Endothelial cell of umbilical vein (primary cell): ENCODE measurements at regions not wholly inside any gene's neighbourhood (a gene's known extent, or its start where the extent isn't known, plus 50 kb on each side); places are given as distances from the start of the nearest gene placed in this dataset.

Source experiments
- POLR2A ChIP-seq: IDR thresholded peaks from 2 replicates; pipeline ENCODE4 v1.6.1; 2012; ENCODE audit warnings: low read depth, mild to moderate bottlenecking, control low read depth, low read length
- TF ChIP-seq, protein P1 (sequence below): IDR thresholded peaks from 2 replicates; pipeline ENCODE4 v1.6.1; 2011; ENCODE audit not compliant: insufficient read depth, insufficient read length
- TF ChIP-seq, protein P2 (sequence below), 2 donors: IDR thresholded peaks; 1 replicate in 1 of 2; 2 replicates in 1 of 2; pipeline ENCODE4 v1.5.1; 2011; ENCODE audit warnings: low read length in 2 of 2, mild to moderate bottlenecking in 2 of 2, moderate library complexity in 2 of 2, control low read depth in 1 of 2, inconsistent platforms in 1 of 2, low read depth in 1 of 2; ENCODE audit not compliant: insufficient read depth in 1 of 2; ENCODE audit errors: extremely low read depth in 1 of 2

DNA sequence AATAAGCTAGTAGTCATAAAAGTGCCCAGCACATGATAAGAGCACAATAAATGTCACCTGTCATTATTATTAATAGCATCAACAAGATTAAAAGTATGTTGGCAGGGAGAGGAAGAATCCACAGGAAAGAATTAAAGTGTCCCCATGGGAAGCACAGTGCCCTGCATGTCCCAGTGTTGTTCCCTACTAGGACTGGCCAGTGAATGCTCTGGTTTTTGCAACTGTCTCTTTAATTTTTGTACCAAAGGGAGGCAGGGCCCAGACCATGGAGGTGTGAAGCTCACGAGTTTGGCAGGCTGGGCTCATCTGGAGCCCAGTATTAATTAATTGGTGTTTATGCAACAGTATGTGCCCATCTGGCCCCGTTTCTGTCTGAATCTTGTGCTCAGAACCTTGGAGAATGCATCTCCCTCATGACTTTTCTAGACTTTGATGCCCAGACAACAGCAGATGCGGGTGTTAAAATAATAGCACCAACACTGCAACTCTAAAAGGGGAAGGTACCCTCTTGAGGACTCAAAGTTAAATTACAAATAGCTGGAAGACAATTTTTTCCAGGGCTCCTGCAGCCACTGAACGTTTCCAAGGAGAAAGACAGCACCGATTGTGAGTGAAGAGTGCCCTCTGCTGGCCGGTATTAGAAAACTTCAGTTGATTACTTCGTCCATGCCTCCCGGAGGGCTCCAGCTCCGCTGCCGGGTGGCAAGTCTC is 71.9 kb upstream of the SPATA12 start:
- TF ChIP-seq, protein P1, sequence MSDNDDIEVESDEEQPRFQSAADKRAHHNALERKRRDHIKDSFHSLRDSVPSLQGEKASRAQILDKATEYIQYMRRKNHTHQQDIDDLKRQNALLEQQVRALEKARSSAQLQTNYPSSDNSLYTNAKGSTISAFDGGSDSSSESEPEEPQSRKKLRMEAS, result no peak
- TF ChIP-seq, protein P2, sequence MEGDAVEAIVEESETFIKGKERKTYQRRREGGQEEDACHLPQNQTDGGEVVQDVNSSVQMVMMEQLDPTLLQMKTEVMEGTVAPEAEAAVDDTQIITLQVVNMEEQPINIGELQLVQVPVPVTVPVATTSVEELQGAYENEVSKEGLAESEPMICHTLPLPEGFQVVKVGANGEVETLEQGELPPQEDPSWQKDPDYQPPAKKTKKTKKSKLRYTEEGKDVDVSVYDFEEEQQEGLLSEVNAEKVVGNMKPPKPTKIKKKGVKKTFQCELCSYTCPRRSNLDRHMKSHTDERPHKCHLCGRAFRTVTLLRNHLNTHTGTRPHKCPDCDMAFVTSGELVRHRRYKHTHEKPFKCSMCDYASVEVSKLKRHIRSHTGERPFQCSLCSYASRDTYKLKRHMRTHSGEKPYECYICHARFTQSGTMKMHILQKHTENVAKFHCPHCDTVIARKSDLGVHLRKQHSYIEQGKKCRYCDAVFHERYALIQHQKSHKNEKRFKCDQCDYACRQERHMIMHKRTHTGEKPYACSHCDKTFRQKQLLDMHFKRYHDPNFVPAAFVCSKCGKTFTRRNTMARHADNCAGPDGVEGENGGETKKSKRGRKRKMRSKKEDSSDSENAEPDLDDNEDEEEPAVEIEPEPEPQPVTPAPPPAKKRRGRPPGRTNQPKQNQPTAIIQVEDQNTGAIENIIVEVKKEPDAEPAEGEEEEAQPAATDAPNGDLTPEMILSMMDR (IDR thresholded peaks at IDR 0.05; ENCODE audit: extremely low read depth in 1 of 2, insufficient read depth in 1 of 2, low read depth in 1 of 2, low read length in 2 of 2), result peak; percentile 61 to 62
- no peak for TF ChIP-seq POLR2A
